Progenitor cell of endocrine pancreas (in vitro differentiated cells): ENCODE measurements at regions not wholly inside any gene's neighbourhood (a gene's known extent, or its start where the extent isn't known, plus 50 kb on each side); places are given as distances from the start of the nearest gene placed in this dataset.

Experiments used
- DNase-seq: peaks from one replicate; pipeline ENCODE4 v3.0.0; 2021; ENCODE audit warnings: low spot score; ENCODE audit not compliant: unreplicated experiment
- H3K27ac Mint-ChIP-seq: 2 replicates; pipeline ENCODE4 v1.8.0; 2021; ENCODE audit warnings: mild to moderate bottlenecking, moderate library complexity, mixed read lengths
- H3K27me3 Mint-ChIP-seq: 2 replicates; pipeline ENCODE4 v1.8.0; 2021; ENCODE audit warnings: mixed read lengths
- H3K36me3 Mint-ChIP-seq: 2 replicates; pipeline ENCODE4 v1.8.0; 2022; ENCODE audit warnings: mixed read lengths; ENCODE audit not compliant: insufficient read depth
- H3K4me1 Mint-ChIP-seq: 2 replicates; pipeline ENCODE4 v1.8.0; 2021; ENCODE audit warnings: low read depth, mixed read lengths
- H3K4me3 Mint-ChIP-seq: 2 replicates; pipeline ENCODE4 v1.8.0; 2021; ENCODE audit warnings: low read depth, mild to moderate bottlenecking, moderate library complexity, mixed read lengths
- H3K9me3 Mint-ChIP-seq: 2 replicates; pipeline ENCODE4 v1.8.0; 2021; ENCODE audit warnings: low read depth, mixed read lengths
- TF ChIP-seq, protein P1 (sequence below): fragments of 200-600 bp; sonication (generic); IDR thresholded peaks from one replicate; pipeline ENCODE4 v1.5.0; 2021; ENCODE audit warnings: antibody characterized with exemption, mild to moderate bottlenecking; ENCODE audit not compliant: unreplicated experiment

DNA sequence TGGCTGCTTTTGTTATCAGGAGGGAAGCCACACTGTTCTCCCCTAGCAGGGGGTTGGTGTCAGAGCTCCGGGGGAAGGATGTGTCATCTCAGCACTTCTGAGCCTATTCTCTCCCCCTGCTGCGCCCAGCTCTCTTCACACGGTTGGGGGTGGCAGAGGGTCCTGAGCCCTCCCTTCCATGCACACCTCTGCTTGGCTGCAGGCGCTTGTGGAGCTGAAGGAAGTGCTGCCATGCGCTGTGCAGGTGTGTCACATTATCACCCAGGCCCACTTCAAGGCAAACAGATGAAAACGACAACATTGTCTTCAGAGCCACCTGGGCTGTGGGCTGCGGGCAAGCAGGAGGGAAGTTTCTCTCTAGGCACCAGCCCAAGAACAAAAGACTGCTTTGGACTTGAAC lies 263.4 kb downstream of the BMP7 start:
- no peak for DNase-seq
- H3K4me1 Mint-ChIP-seq = peaks cover 15% of the 10 kb centered on the region
- no peaks in the 10 kb centered on the region for H3K36me3 Mint-ChIP-seq
- no peaks in the 10 kb centered on the region for H3K9me3 Mint-ChIP-seq
- TF ChIP-seq, protein P1, sequence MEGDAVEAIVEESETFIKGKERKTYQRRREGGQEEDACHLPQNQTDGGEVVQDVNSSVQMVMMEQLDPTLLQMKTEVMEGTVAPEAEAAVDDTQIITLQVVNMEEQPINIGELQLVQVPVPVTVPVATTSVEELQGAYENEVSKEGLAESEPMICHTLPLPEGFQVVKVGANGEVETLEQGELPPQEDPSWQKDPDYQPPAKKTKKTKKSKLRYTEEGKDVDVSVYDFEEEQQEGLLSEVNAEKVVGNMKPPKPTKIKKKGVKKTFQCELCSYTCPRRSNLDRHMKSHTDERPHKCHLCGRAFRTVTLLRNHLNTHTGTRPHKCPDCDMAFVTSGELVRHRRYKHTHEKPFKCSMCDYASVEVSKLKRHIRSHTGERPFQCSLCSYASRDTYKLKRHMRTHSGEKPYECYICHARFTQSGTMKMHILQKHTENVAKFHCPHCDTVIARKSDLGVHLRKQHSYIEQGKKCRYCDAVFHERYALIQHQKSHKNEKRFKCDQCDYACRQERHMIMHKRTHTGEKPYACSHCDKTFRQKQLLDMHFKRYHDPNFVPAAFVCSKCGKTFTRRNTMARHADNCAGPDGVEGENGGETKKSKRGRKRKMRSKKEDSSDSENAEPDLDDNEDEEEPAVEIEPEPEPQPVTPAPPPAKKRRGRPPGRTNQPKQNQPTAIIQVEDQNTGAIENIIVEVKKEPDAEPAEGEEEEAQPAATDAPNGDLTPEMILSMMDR = no peak
- no peak overlapping the region for H3K4me3 Mint-ChIP-seq
- H3K27me3 Mint-ChIP-seq = peaks cover 36% of the 10 kb centered on the region
- H3K27ac Mint-ChIP-seq = no peak overlapping the region

DNA sequence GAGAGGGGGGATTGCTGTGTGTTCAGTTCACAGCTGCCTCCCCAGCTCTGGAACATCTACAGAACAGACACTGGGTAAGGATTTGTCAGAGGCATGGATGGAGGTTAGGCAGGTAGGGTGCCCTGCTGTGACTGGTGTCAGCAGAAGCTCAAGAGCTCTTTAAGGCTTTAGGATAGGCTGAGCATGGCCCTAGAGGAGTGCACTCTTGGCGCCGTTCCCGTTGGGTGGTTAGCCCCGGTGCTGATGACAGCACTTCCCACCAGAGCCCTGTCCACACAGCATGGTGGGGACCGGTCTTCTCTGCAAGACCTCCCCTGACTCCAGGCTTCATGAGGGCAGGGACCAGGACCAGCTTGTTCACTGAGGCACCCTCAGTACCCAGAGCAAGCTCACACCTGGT lies 262.0 kb downstream of the BMP7 start:
- Mint-ChIP-seq H3K4me1 (peaks cover 20% of the 10 kb centered on the region), H3K4me3 (no peak overlapping the region), H3K9me3 (no peaks in the 10 kb centered on the region), H3K36me3 (no peaks in the 10 kb centered on the region), H3K27me3 (peaks cover 39% of the 10 kb centered on the region), H3K27ac (no peak overlapping the region)
- TF ChIP-seq, protein P1 = no peak
- DNase-seq = no peak

DNA sequence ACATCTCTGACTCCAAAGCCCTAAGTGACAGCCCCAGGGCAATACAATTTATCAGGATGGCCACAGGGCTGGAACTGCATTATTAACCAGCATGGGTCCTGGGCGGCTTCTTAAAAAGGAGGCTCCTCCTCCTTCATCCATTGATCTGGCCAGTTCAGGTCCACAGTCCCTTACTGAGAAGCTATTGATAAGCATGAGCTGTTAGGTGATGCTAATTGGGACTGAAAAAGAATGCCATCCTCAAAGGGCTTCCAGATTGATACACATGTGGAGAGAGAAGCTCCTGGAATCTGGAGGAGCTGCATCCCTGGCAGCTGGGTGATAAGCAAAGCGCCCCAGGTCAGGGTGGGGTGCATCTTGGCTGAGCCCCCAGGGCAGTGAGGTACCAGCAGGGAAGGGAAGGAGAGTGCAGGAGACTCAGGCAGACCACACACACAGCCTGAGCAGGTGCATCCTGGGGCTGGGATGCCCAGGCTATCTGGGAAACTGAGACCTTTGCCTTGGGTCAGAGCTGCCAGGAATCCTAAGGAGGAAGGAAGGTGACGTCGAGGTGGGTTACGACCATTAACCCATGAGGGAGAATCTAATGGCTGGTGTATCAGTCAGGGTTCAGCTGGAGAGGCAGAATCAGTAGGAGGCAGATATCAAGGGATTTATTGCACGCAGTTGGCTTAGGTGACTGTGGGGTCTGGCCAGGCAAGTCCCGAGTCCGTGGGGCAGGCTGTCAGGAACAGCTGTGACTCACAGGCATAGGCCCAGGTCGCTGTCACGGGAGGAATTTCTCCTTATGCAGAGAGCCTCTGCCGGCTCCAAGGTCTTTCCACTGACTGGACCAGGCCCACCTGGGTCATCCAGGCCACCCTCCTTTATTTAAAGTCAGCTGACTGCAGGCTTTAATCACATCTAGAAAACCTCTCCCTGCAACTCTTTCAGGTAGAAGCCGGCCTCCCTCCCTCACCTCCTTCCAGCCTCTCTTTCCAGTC lies 261.2 kb downstream of the BMP7 start:
- Mint-ChIP-seq H3K36me3 (no peaks in the 10 kb centered on the region), H3K9me3 (no peaks in the 10 kb centered on the region), H3K4me3 (no peak overlapping the region), H3K4me1 (peaks cover 20% of the 10 kb centered on the region), H3K27me3 (peaks cover 36% of the 10 kb centered on the region), H3K27ac (no peak overlapping the region)
- no peak for DNase-seq
- TF ChIP-seq, protein P1 = no peak

DNA sequence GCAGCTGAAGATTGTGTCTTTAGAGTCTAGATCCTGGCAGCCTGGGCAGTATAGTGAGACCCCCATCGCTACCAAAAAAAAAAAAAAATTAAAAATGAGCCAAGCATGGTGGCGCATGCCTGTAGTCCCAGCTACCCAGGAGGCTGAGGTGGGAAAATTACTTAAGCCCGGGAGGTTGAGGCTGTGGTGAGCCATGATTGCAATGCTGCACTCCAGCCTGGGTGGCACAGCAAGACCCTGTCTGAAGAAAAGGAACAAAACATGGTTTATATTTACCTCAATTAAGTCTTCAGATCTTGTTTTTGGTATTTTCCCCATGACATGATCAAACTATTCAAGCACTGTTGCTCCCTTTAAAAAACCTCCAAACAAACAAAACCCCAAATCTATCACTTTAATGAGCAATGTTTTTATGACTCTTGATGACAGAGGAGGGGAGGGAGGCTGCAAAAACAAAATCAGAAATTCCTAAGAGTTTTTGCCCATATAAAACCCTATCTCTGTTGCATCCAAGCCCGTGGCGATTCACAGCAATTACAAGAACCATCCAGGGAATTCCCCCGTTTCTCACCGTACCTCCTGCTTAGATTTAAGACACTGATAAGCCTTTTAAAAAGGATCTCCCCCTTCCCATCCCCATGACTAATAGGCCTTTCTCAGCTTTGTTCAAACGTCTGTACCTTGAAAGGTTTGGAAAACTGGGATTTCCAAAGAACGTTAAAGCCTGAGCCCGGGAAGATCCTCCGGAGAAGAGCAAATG lies 259.9 kb downstream of the BMP7 start:
- H3K4me1 Mint-ChIP-seq = peaks cover 20% of the 10 kb centered on the region
- no peak overlapping the region for H3K4me3 Mint-ChIP-seq
- peaks cover 40% of the 10 kb centered on the region for H3K27me3 Mint-ChIP-seq
- no peaks in the 10 kb centered on the region for H3K36me3 Mint-ChIP-seq
- H3K9me3 Mint-ChIP-seq = no peaks in the 10 kb centered on the region
- no peak overlapping the region for H3K27ac Mint-ChIP-seq
- DNase-seq = no peak
- TF ChIP-seq, protein P1 = no peak

DNA sequence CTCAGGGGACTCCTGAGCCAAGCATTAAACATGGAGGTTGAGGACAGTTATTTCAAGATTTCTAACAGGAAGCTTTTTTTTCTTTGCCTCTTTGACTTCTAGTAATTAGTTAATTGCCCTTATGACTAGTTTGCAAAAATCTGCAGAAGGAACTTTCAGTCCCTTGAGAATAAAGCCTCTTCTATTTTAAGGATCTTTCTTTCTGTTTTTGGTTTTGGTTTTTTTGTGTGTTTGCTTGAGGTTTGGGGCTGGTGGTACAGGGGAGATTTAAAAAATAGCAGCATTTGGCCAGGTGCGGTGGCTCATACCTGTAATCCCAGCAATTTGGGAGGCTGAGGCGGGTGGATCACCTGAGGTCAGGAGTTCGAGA lies 259.3 kb downstream of the BMP7 start:
- H3K27me3 Mint-ChIP-seq = peaks cover 39% of the 10 kb centered on the region
- H3K4me1 Mint-ChIP-seq = peaks cover 20% of the 10 kb centered on the region
- H3K9me3 Mint-ChIP-seq = no peaks in the 10 kb centered on the region
- no peaks in the 10 kb centered on the region for H3K36me3 Mint-ChIP-seq
- no peak overlapping the region for H3K27ac Mint-ChIP-seq
- H3K4me3 Mint-ChIP-seq = no peak overlapping the region
- no peak for DNase-seq
- TF ChIP-seq, protein P1 = no peak
